Heart left ventricle (tissue), 16 donors: ENCODE measurements at regions not wholly inside any gene's neighbourhood (a gene's known extent, or its start where the extent isn't known, plus 50 kb on each side); places are given as distances from the start of the nearest gene placed in this dataset.

Source experiments
- ATAC-seq, 4 donors: fragments of 200-7000 bp; cut with Tn5 transposase; one replicate each; pipeline ENCODE4 v1.9.1; 2020 to 2022; ENCODE audit warnings: moderate library complexity in 4 of 4, mild to moderate bottlenecking in 3 of 4, moderate number of reproducible peaks in 1 of 4
- DNase-seq, 5 donors: peaks; one replicate each; pipeline ENCODE4 v3.0.0-alpha.2; 2020
- H3K27ac ChIP-seq, 12 donors: fragments of 200-600 bp; sonication (generic) in 4 of 12; one replicate each; pipeline versions ENCODE4 v1.5.0 to v1.8.0; 2016 to 2022; ENCODE audit warnings: mild to moderate bottlenecking in 2 of 12
- H3K27me3 ChIP-seq, 9 donors: fragments of 200-600 bp; sonication (generic) in 2 of 9; one replicate each; pipeline versions ENCODE4 v1.5.1 to v1.8.0; 2016 to 2022; ENCODE audit warnings: mild to moderate bottlenecking in 3 of 9
- H3K36me3 ChIP-seq, 9 donors: fragments of 200-600 bp; sonication (generic) in 2 of 9; one replicate each; pipeline versions ENCODE4 v1.5.0 to v1.8.0; 2018 to 2022; ENCODE audit warnings: mild to moderate bottlenecking in 2 of 9
- H3K4me1 ChIP-seq, 12 donors: fragments of 200-600 bp; sonication (generic) in 4 of 12; one replicate each; pipeline versions ENCODE4 v1.5.0 to v1.8.0; 2016 to 2022; ENCODE audit warnings: mild to moderate bottlenecking in 3 of 12
- H3K4me3 ChIP-seq, 12 donors: fragments of 200-600 bp; sonication (generic) in 4 of 12; one replicate each; pipeline versions ENCODE4 v1.5.0 to v1.8.0; 2017 to 2022; ENCODE audit warnings: mild to moderate bottlenecking in 9 of 12, moderate library complexity in 4 of 12
- H3K9me3 ChIP-seq, 12 donors: fragments of 200-600 bp; sonication (generic) in 4 of 12; one replicate each; pipeline versions ENCODE4 v1.5.0 to v1.8.0; 2016 to 2022; ENCODE audit warnings: mild to moderate bottlenecking in 1 of 12
- POLR2A ChIP-seq, 2 donors: fragments of 450-650 bp; IDR thresholded peaks; one replicate each; pipeline ENCODE4 v1.6.1; 2017; ENCODE audit warnings: antibody characterized with exemption in 2 of 2, mild to moderate bottlenecking in 2 of 2, moderate library complexity in 2 of 2
- WGBS, 4 donors: extraction: QIAGEN DNeasy Blood & Tissue Kit in 2 of 4; methylation state at CpG; one replicate each; pipeline versions ENCODE4 v1.1.5 to v1.1.7; 2013 to 2018; 5-methylcytosine and 5-hydroxymethylcytosine counted together
- intact Hi-C, 10 donors: fragments of 100-400 bp; cut with DNase I; formaldehyde crosslinking; loops; one replicate each; pipeline versions ENCODE4 v1.11.1 to v1.14.2; 2022
- TF ChIP-seq, protein P1 (sequence below), 12 donors: fragments of 200-600 bp; sonication (generic) in 4 of 12; IDR thresholded peaks; one replicate each; pipeline versions ENCODE4 v1.5.0 to v1.8.0; 2018 to 2022; ENCODE audit warnings: antibody characterized with exemption in 12 of 12, mild to moderate bottlenecking in 5 of 12
- donor health status: ischemic (EF 13 %, LVEDD 7.1; RV severe dilation, severe dysfunction).
- donor health status: healthy with polysubstance abuse.
- donor health status: DM: no; HTN: yes; CAD: no.
- donor health status: DM: no; HTN: no; CAD: no.
- donor health status: ischemic (EF 25% LVEDD 6.9; RV normal size, moderate dysfunction).
- donor health status: ischemic (EF 25% LVEDD 5.7; RV mildly dilated, moderate dysfunction).
- donor health status: healthy.
- donor health status: DM: yes; HTN: yes; CAD: no.
- donor health status: ischemic (EF 35%, LVEDD 5.7; RV mildly dilated, moderate dysfunction).
- donor health status: nonischemic (EF 11% LVEDD 7.7; RV severe dilation, severe dysfunction).
- donor health status: DM: yes; HTN: yes; CAD: no.
- donor health status: PGD.
- donor health status: ischemic (EF 29% LVEDD 5.4; RV normal size, mild dysfunction).
- donor health status: nonischemic (EF 23%, LVEDD 6.1; RV moderate dilation, normal function).

DNA sequence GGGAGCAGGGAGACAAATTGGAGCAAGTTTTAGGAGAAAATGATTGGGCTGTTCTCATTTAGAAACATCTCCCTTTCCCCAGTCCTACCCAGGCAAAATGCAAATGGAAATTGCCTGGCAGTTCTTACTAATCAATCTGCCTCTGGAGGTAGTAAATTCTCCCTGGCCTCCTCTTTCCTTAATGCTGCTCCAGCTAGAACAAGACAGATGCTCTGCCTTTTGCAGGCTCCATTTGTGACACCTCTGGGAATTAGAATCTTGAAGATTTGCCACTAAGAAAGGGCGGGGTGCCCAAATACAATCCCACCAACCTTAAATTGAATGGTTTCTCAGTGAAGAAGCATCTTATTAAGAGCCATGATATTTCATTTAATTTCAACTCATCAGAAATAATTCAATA is 377.7 kb upstream of the CDH11 start:
- Histone ChIP-seq H3K4me1 (peaks cover 0 to 5% (median 0%) of the 10 kb centered on the region in 12 donors), H3K27ac (no peak overlapping the region), H3K9me3 (no peaks in the 10 kb centered on the region), H3K36me3 (no peaks in the 10 kb centered on the region), H3K27me3 (no peaks in the 10 kb centered on the region), H3K4me3 (no peak overlapping the region)
- WGBS, 4 donors: 57 to 82% (median 73%) methylated on average over 1 of the region's 1 CpG
- no peak for DNase-seq
- no peak for TF ChIP-seq POLR2A (IDR thresholded peaks at IDR 0.05)
- TF ChIP-seq, protein P1, sequence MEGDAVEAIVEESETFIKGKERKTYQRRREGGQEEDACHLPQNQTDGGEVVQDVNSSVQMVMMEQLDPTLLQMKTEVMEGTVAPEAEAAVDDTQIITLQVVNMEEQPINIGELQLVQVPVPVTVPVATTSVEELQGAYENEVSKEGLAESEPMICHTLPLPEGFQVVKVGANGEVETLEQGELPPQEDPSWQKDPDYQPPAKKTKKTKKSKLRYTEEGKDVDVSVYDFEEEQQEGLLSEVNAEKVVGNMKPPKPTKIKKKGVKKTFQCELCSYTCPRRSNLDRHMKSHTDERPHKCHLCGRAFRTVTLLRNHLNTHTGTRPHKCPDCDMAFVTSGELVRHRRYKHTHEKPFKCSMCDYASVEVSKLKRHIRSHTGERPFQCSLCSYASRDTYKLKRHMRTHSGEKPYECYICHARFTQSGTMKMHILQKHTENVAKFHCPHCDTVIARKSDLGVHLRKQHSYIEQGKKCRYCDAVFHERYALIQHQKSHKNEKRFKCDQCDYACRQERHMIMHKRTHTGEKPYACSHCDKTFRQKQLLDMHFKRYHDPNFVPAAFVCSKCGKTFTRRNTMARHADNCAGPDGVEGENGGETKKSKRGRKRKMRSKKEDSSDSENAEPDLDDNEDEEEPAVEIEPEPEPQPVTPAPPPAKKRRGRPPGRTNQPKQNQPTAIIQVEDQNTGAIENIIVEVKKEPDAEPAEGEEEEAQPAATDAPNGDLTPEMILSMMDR (IDR thresholded peaks at IDR 0.05): no peak
- intact Hi-C loops: loop anchor here in 1 of 10 donors (10.0 kb wide), 1 partner anchor 65 kb away; no protein-coding TSS in a partner anchor
- no peak for ATAC-seq

DNA sequence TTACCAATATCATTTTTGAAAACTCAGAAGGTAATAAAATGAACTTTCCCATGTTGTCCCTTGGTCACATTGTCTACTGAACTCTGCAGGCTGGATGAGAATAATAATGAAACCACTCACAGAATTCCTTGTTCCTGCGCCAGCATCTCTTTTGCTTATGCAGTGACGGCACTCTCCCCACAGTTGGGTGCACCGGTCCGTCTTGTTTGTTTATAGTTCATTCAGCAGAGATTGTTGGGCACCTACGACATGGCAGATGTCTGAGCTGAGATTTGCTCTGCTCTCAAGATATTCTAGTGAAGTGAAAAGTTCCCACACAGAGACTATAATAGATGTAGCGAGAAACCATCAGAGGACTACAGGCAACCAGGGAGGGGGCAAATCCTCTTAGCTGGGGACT is 375.7 kb upstream of the CDH11 start:
- intact Hi-C loops: loop anchor here in 1 of 10 donors (10.0 kb wide), 1 partner anchor 63 kb away; no protein-coding TSS in a partner anchor
- 70 to 81% (median 79%) methylated on average over 6 of the region's 6 CpGs for WGBS, 4 donors

DNA sequence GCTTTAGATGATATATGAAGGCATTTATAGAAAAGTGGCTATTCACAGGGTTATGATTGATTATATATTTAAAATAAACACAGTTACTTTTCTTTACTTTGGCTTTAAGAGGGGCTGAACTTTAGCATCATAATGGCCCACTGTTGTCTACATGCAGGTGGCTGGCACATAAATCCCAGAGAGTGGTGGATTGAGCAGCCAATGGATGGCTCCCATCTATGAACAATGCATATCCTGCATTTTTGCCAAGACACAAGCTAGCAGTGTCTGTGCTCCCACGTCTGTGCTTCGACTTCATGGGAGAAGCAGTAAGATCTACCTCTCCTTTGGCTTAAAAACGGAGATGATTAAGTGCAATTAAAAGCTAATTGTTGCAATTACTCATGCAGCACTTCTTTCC is 373.2 kb upstream of the CDH11 start:
- no peak overlapping the region for H3K27ac ChIP-seq
- no peaks in the 10 kb centered on the region for H3K36me3 ChIP-seq
- 74 to 90% (median 85%) methylated on average over 3 of the region's 3 CpGs for WGBS, 4 donors
- no peak overlapping the region for H3K4me3 ChIP-seq
- intact Hi-C loops: loop anchor here in 1 of 10 donors (10.0 kb wide), 1 partner anchor 60 kb away; no protein-coding TSS in a partner anchor
- TF ChIP-seq POLR2A (IDR thresholded peaks at IDR 0.05): no peak
- TF ChIP-seq, protein P1 (IDR thresholded peaks at IDR 0.05): no peak
- no peaks in the 10 kb centered on the region for H3K9me3 ChIP-seq
- H3K4me1 ChIP-seq: no peaks in the 10 kb centered on the region
- no peaks in the 10 kb centered on the region for H3K27me3 ChIP-seq
- ATAC-seq (no peak), DNase-seq (no peak)

More for the DNA sequence above, 375.7 kb upstream of the CDH11 start:
- Histone ChIP-seq H3K4me3 (no peak overlapping the region), H3K27me3 (no peaks in the 10 kb centered on the region), H3K27ac (no peak overlapping the region), H3K36me3 (no peaks in the 10 kb centered on the region), H3K4me1 (peaks cover 0 to 5% (median 0%) of the 10 kb centered on the region in 12 donors), H3K9me3 (no peaks in the 10 kb centered on the region)
- DNase-seq: no peak
- no peak for ATAC-seq
- TF ChIP-seq, protein P1 (IDR thresholded peaks at IDR 0.05): no peak
- no peak for TF ChIP-seq POLR2A (IDR thresholded peaks at IDR 0.05)

DNA sequence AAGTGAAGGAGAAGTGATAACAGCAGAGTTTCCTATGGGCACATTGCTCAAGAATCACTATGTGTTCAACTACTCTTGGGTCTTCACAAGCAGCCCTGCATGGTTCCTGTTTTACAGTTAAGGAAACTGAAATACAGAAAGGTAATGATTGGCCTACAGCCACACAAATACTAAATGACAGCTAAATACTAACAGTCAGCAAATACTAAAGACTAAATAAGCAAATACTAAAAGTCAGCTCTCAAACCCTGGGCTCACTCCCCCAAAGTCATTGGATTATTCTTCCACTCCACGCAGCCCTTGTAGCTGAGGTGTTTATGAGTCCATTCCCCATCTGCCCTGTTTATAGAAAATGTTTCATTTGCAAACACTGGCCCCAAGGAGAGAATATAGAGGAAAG is 372.7 kb upstream of the CDH11 start:
- ATAC-seq (no peak), DNase-seq (no peak)
- no peaks in the 10 kb centered on the region for H3K36me3 ChIP-seq
- H3K4me1 ChIP-seq: no peaks in the 10 kb centered on the region
- intact Hi-C loops: loop anchor here in 1 of 10 donors (10.0 kb wide), 1 partner anchor 60 kb away; no protein-coding TSS in a partner anchor
- H3K27me3 ChIP-seq: no peaks in the 10 kb centered on the region
- no peak for TF ChIP-seq POLR2A (IDR thresholded peaks at IDR 0.05)
- TF ChIP-seq, protein P1 (IDR thresholded peaks at IDR 0.05): no peak
- no peak overlapping the region for H3K27ac ChIP-seq
- H3K4me3 ChIP-seq: no peak overlapping the region
- 91 to 100% (median 92%) methylated on average over 1 of the region's 1 CpG for WGBS, 4 donors
- H3K9me3 ChIP-seq: no peaks in the 10 kb centered on the region
